ENCODE measurements at regions not wholly inside any gene's neighbourhood (a gene's known extent, or its start where the extent isn't known, plus 50 kb on each side); places are given as distances from the start of the nearest gene placed in this dataset.

GRCh38 chr10:131533846-131534526, 222.5 kb upstream of the TCERG1L start:
- CTCF ChIA-PET, result no interaction called here
- Mint-ChIP-seq H3K27ac (no peak overlapping the region), H3K36me3 (ENCODE audit: low read depth) (no peaks in the 10 kb centered on the region)

GRCh38 chr10:131534836-131535235, 223.3 kb upstream of the TCERG1L start:
- H3K27ac Mint-ChIP-seq, result no peak overlapping the region
- H3K27me3 ChIP-seq (ENCODE audit: control insufficient read depth in 1 of 2, insufficient read depth in 2 of 2, low read length in 2 of 2), result no peaks in the 10 kb centered on the region
- CTCF ChIA-PET, result no interaction called here
- peaks cover 4% of the 10 kb centered on the region for H3K27me3 Mint-ChIP-seq
- ATAC-seq (ENCODE audit: poor library complexity) (no peak), DNase-seq (no peak)
- H3K36me3 ChIP-seq (ENCODE audit: insufficient read depth, low read length), result no peaks in the 10 kb centered on the region
- no peaks in the 10 kb centered on the region for H3K4me1 ChIP-seq (ENCODE audit: insufficient read depth, low read length)
- H3K9me3 ChIP-seq (ENCODE audit: control insufficient read depth in 1 of 2, insufficient read depth in 1 of 2, low read length in 2 of 2), result peaks cover 0 to 21% of the 10 kb centered on the region in 2 experiments
- no peak overlapping the region for H3K4me3 Mint-ChIP-seq
- no peak for TF ChIP-seq CTCF (IDR thresholded peaks at IDR 0.05)
- H3K36me3 Mint-ChIP-seq (ENCODE audit: low read depth), result no peaks in the 10 kb centered on the region
- H3K27ac ChIP-seq (ENCODE audit: low read depth in 1 of 2, low read length in 2 of 2), result no peak overlapping the region
- no peaks in the 10 kb centered on the region for H3K9me3 Mint-ChIP-seq
- no peaks in the 10 kb centered on the region for H3K4me1 Mint-ChIP-seq (ENCODE audit: low read depth)
- intact Hi-C loops (cut with DNase I, micrococcal nuclease), result no loop called here
- no peak overlapping the region for H3K4me3 ChIP-seq (ENCODE audit: low read length)
- POLR2A ChIA-PET, result no interaction called here

More at GRCh38 chr10:131533846-131534526, 222.5 kb upstream of the TCERG1L start:
- peaks cover 4% of the 10 kb centered on the region for H3K27me3 Mint-ChIP-seq
- no peak overlapping the region for H3K4me3 ChIP-seq (ENCODE audit: low read length)
- TF ChIP-seq CTCF (IDR thresholded peaks at IDR 0.05), result no peak
- H3K27ac ChIP-seq (ENCODE audit: low read depth in 1 of 2, low read length in 2 of 2), result no peak overlapping the region
- POLR2A ChIA-PET, result no interaction called here
- DNase-seq (no peak), ATAC-seq (ENCODE audit: poor library complexity) (no peak)
- intact Hi-C loops (cut with DNase I, micrococcal nuclease), result no loop called here
- no peaks in the 10 kb centered on the region for H3K36me3 ChIP-seq (ENCODE audit: insufficient read depth, low read length)
- no peaks in the 10 kb centered on the region for H3K27me3 ChIP-seq (ENCODE audit: control insufficient read depth in 1 of 2, insufficient read depth in 2 of 2, low read length in 2 of 2)
- no peaks in the 10 kb centered on the region for H3K4me1 Mint-ChIP-seq (ENCODE audit: low read depth)
- no peak overlapping the region for H3K4me3 Mint-ChIP-seq
- peaks cover 0 to 22% of the 10 kb centered on the region in 2 experiments for H3K9me3 ChIP-seq (ENCODE audit: control insufficient read depth in 1 of 2, insufficient read depth in 1 of 2, low read length in 2 of 2)
- no peaks in the 10 kb centered on the region for H3K9me3 Mint-ChIP-seq
- H3K4me1 ChIP-seq (ENCODE audit: insufficient read depth, low read length), result no peaks in the 10 kb centered on the region

GRCh38 chr10:131536676-131537075, 225.2 kb upstream of the TCERG1L start:
- no peak for DNase-seq
- ChIA-PET CTCF (no interaction called here), POLR2A (no interaction called here)
- Histone ChIP-seq H3K4me3 (ENCODE audit: low read length) (no peak overlapping the region), H3K36me3 (ENCODE audit: insufficient read depth, low read length) (no peaks in the 10 kb centered on the region), H3K4me1 (ENCODE audit: insufficient read depth, low read length) (no peaks in the 10 kb centered on the region), H3K9me3 (ENCODE audit: control insufficient read depth in 1 of 2, insufficient read depth in 1 of 2, low read length in 2 of 2) (peaks cover 0 to 10% of the 10 kb centered on the region in 2 experiments), H3K27me3 (ENCODE audit: control insufficient read depth in 1 of 2, insufficient read depth in 2 of 2, low read length in 2 of 2) (no peaks in the 10 kb centered on the region), H3K27ac (ENCODE audit: low read depth in 1 of 2, low read length in 2 of 2) (no peak overlapping the region)
- Mint-ChIP-seq H3K9me3 (no peaks in the 10 kb centered on the region), H3K27me3 (peaks cover 4% of the 10 kb centered on the region), H3K4me1 (ENCODE audit: low read depth) (no peaks in the 10 kb centered on the region), H3K36me3 (ENCODE audit: low read depth) (no peaks in the 10 kb centered on the region), H3K27ac (no peak overlapping the region), H3K4me3 (no peak overlapping the region)
- no peak for ATAC-seq (ENCODE audit: poor library complexity)
- TF ChIP-seq CTCF (IDR thresholded peaks at IDR 0.05), result no peak
- intact Hi-C loops (cut with DNase I, micrococcal nuclease), result no loop called here
